Neuronal stem cell (in vitro differentiated cells): ENCODE measurements at regions not wholly inside any gene's neighbourhood (a gene's known extent, or its start where the extent isn't known, plus 50 kb on each side); places are given as distances from the start of the nearest gene placed in this dataset.

Experiments used
- DNase-seq: peaks from one replicate; pipeline ENCODE4 v3.0.0-alpha.2; 2013; ENCODE audit warnings: low spot score
- H2AFZ ChIP-seq: one replicate; pipeline ENCODE4 v1.6.1; 2013; ENCODE audit warnings: mild to moderate bottlenecking, low read length, inconsistent platforms
- H2AK5ac ChIP-seq: 2 replicates; pipeline ENCODE4 v1.6.1; 2013; ENCODE audit warnings: low read depth, mild to moderate bottlenecking, inconsistent platforms, low read length, moderate library complexity, mixed read lengths
- H2BK120ac ChIP-seq: 2 replicates; pipeline ENCODE4 v1.6.1; 2013; ENCODE audit warnings: low read depth, mild to moderate bottlenecking, inconsistent platforms, low read length, moderate library complexity, mixed read lengths
- H2BK12ac ChIP-seq: one replicate; pipeline ENCODE4 v1.6.1; 2013; ENCODE audit warnings: low read length, inconsistent platforms
- H2BK15ac ChIP-seq: 2 replicates; pipeline ENCODE4 v1.6.1; 2013; ENCODE audit warnings: mild to moderate bottlenecking, low read length, inconsistent platforms, mixed read lengths
- H2BK5ac ChIP-seq: one replicate; pipeline ENCODE4 v1.6.1; 2013; ENCODE audit warnings: inconsistent platforms, mild to moderate bottlenecking, low read length, moderate library complexity
- H3K14ac ChIP-seq: one replicate; pipeline ENCODE4 v1.6.1; 2013; ENCODE audit warnings: low read length, inconsistent platforms
- H3K18ac ChIP-seq: 2 replicates; pipeline ENCODE4 v1.6.1; 2013; ENCODE audit warnings: low read length, inconsistent platforms
- H3K23ac ChIP-seq: 2 replicates; pipeline ENCODE4 v1.6.1; 2013; ENCODE audit warnings: low read depth, mild to moderate bottlenecking, mixed read lengths, low read length, inconsistent platforms; ENCODE audit not compliant: poor library complexity
- H3K27ac ChIP-seq: replicated peaks from 3 replicates; pipeline ENCODE4 v1.5.1; 2013; ENCODE audit warnings: low read length, inconsistent platforms
- H3K27me3 ChIP-seq, 3 experiments: 2 replicates each; pipeline ENCODE4 v1.6.1; 2013; ENCODE audit warnings: low read length in 3 of 3, mild to moderate bottlenecking in 2 of 3, inconsistent platforms in 1 of 3, low read depth in 1 of 3, mixed read lengths in 1 of 3, moderate library complexity in 1 of 3; ENCODE audit not compliant: control insufficient read depth in 3 of 3, insufficient read depth in 3 of 3
- H3K36me3 ChIP-seq, 2 donors: replicated peaks in 1 of 2; 2 replicates each; pipeline ENCODE4 v1.6.1; 2013; ENCODE audit warnings: low read length in 2 of 2; ENCODE audit not compliant: control insufficient read depth in 2 of 2, insufficient read depth in 2 of 2
- H3K4ac ChIP-seq: 2 replicates; pipeline ENCODE4 v1.6.1; 2013; ENCODE audit warnings: inconsistent platforms, mild to moderate bottlenecking, low read length, moderate library complexity
- H3K4me1 ChIP-seq, 2 donors: 1 replicate in 1 of 2; 2 replicates in 1 of 2; pipeline ENCODE4 v1.6.1; 2013; ENCODE audit warnings: low read length in 2 of 2, low read depth in 1 of 2; ENCODE audit not compliant: control insufficient read depth in 2 of 2, insufficient read depth in 1 of 2
- H3K4me2 ChIP-seq: one replicate; pipeline ENCODE4 v1.6.1; 2013; ENCODE audit warnings: mild to moderate bottlenecking, low read length, inconsistent platforms; ENCODE audit not compliant: insufficient read depth, poor library complexity, severe bottlenecking
- H3K4me3 ChIP-seq, 2 donors: 2 replicates each; pipeline ENCODE4 v1.5.1; 2013; ENCODE audit warnings: low read length in 2 of 2, mild to moderate bottlenecking in 2 of 2, inconsistent platforms in 1 of 2, moderate library complexity in 1 of 2
- H3K79me1 ChIP-seq: one replicate; pipeline ENCODE4 v1.6.1; 2013; ENCODE audit warnings: low read depth, mild to moderate bottlenecking, inconsistent platforms, low read length, moderate library complexity
- H3K9ac ChIP-seq: one replicate; pipeline ENCODE4 v1.6.1; 2013; ENCODE audit warnings: mild to moderate bottlenecking, low read depth, low read length, inconsistent platforms; ENCODE audit not compliant: poor library complexity
- H3K9me3 ChIP-seq, 2 donors: replicated peaks in 1 of 2; 2 replicates each; pipeline versions ENCODE3 to v1.6.1; 2013; ENCODE audit warnings: low read length in 2 of 2, mild to moderate bottlenecking in 2 of 2, inconsistent platforms in 1 of 2, low read depth in 1 of 2, mixed read lengths in 1 of 2, moderate library complexity in 1 of 2; ENCODE audit not compliant: control insufficient read depth in 2 of 2, insufficient read depth in 1 of 2
- H4K8ac ChIP-seq: one replicate; pipeline ENCODE4 v1.6.1; 2013; ENCODE audit warnings: low read depth, mild to moderate bottlenecking, inconsistent platforms, low read length, moderate library complexity
- H4K91ac ChIP-seq: one replicate; pipeline ENCODE4 v1.6.1; 2013; ENCODE audit warnings: low read length, low read depth, mild to moderate bottlenecking, inconsistent platforms; ENCODE audit not compliant: poor library complexity
- whole genome bisulfite sequencing, 2 donors: extraction: QIAGEN DNeasy Blood & Tissue Kit; methylation state at CpG; one replicate each; pipeline ENCODE4 v1.1.7; 2013; ENCODE audit warnings: missing lambda C conversion rate in 2 of 2, mixed read lengths in 1 of 2; ENCODE audit not compliant: insufficient read length in 2 of 2, insufficient replicate concordance in 1 of 2; ENCODE audit errors: extremely low coverage in 2 of 2; 5-methylcytosine and 5-hydroxymethylcytosine counted together

DNA sequence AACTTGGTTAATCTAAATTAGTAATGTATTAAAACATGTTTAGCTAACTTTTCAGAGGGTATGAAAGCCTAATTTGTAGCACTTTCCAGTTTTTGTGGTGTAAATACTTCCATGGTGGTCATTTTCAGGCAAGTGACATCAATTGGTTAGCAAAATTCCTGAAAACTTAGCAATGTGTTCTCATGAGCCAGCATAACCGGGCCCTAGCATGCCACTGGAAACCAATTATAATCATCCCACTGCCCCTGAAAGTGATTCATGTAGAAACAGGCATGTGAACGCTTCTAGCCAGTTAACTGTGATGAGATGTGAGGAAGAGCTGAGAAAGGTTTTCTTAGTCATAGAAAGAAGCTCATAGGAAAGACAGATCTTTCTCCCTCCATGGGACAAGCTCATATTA is 417.2 kb downstream of the TLR4 start:
- Histone ChIP-seq H3K4me1 (peaks cover 0 to 24% of the 10 kb centered on the region in 2 donors), H3K4me3 (no peak overlapping the region), H3K9ac (no peak overlapping the region), H3K23ac (no peak overlapping the region), H2AFZ (no peak overlapping the region), H2AK5ac (no peak overlapping the region), H3K14ac (no peak overlapping the region), H2BK120ac (no peak overlapping the region), H4K91ac (no peak overlapping the region), H2BK12ac (no peak overlapping the region), H3K18ac (no peak overlapping the region), H2BK5ac (no peak overlapping the region), H2BK15ac (no peak overlapping the region), H3K27ac (no peak overlapping the region), H4K8ac (no peak overlapping the region), H3K79me1 (no peaks in the 10 kb centered on the region), H3K9me3 (no peaks in the 10 kb centered on the region), H3K4me2 (no peak overlapping the region), H3K4ac (no peak overlapping the region), H3K27me3 (no peaks in the 10 kb centered on the region), H3K36me3 (no peaks in the 10 kb centered on the region)
- no peak for DNase-seq
- no CpG with 5 or more reads among the region's 2 CpGs for WGBS, 2 donors

GRCh38 chr9:118128313-118128712 is 424.1 kb downstream of the TLR4 start:
- Histone ChIP-seq H2AK5ac (no peak overlapping the region), H3K4me2 (no peak overlapping the region), H3K79me1 (no peaks in the 10 kb centered on the region), H3K4me1 (no peaks in the 10 kb centered on the region), H3K9me3 (peaks cover 0 to 3% of the 10 kb centered on the region in 2 donors), H3K27me3 (no peaks in the 10 kb centered on the region), H3K36me3 (no peaks in the 10 kb centered on the region), H3K9ac (no peak overlapping the region), H3K14ac (no peak overlapping the region), H2BK5ac (no peak overlapping the region), H2AFZ (no peak overlapping the region), H4K8ac (no peak overlapping the region), H2BK15ac (no peak overlapping the region), H3K18ac (no peak overlapping the region), H3K4ac (no peak overlapping the region), H4K91ac (no peak overlapping the region), H3K23ac (no peak overlapping the region), H3K4me3 (no peak overlapping the region), H2BK120ac (no peak overlapping the region), H3K27ac (no peak overlapping the region), H2BK12ac (no peak overlapping the region)
- WGBS, 2 donors: no CpG with 5 or more reads among the region's 2 CpGs
- no peak for DNase-seq

GRCh38 chr9:118129541-118129940 is 425.3 kb downstream of the TLR4 start:
- Histone ChIP-seq H4K8ac (no peak overlapping the region), H3K27ac (no peak overlapping the region), H4K91ac (no peak overlapping the region), H3K18ac (no peak overlapping the region), H2BK5ac (no peak overlapping the region), H2BK15ac (no peak overlapping the region), H3K4me2 (no peak overlapping the region), H3K27me3 (no peaks in the 10 kb centered on the region), H3K23ac (no peak overlapping the region), H2BK120ac (no peak overlapping the region), H3K4ac (no peak overlapping the region), H2AFZ (no peak overlapping the region), H3K79me1 (no peaks in the 10 kb centered on the region), H2AK5ac (no peak overlapping the region), H3K4me3 (no peak overlapping the region), H2BK12ac (no peak overlapping the region), H3K36me3 (no peaks in the 10 kb centered on the region), H3K9ac (no peak overlapping the region), H3K9me3 (peaks cover 0 to 3% of the 10 kb centered on the region in 2 donors), H3K4me1 (no peaks in the 10 kb centered on the region), H3K14ac (no peak overlapping the region)
- no CpG with 5 or more reads among the region's 3 CpGs for WGBS, 2 donors
- DNase-seq: no peak

DNA sequence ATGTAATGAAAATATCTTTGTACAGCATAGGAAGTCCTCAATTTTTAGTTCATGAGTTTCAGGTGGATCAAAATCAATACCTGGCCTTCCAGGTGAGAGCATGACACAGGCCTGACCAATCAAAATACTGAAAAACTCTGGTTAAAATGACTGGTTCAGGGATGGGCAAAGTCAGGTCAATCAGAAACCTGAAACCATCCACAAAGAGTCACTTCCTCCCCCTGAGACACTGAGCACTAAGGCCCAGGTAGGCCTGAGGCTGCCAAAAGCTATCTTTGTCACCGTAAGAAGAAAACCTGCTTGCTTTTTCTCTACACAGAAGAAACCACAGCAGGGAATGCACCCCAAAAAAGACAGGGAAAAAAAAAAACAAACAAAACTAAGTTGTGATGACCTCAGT is 444.8 kb downstream of the TLR4 start:
- H3K27me3 ChIP-seq: no peaks in the 10 kb centered on the region

More for the DNA sequence above, 444.8 kb downstream of the TLR4 start:
- Histone ChIP-seq H2BK120ac (no peak overlapping the region), H3K9ac (no peak overlapping the region), H3K27ac (no peak overlapping the region), H3K4me2 (no peak overlapping the region), H3K14ac (no peak overlapping the region), H3K36me3 (no peaks in the 10 kb centered on the region), H4K8ac (no peak overlapping the region), H2BK5ac (no peak overlapping the region), H4K91ac (no peak overlapping the region), H3K9me3 (no peaks in the 10 kb centered on the region), H3K18ac (no peak overlapping the region), H3K23ac (no peak overlapping the region), H2BK15ac (no peak overlapping the region), H2BK12ac (no peak overlapping the region), H2AK5ac (no peak overlapping the region), H3K79me1 (no peaks in the 10 kb centered on the region), H3K4me3 (no peak overlapping the region), H3K4ac (no peak overlapping the region), H3K4me1 (no peaks in the 10 kb centered on the region), H2AFZ (no peak overlapping the region)
- no peak for DNase-seq
- WGBS, 2 donors: no CpG with 5 or more reads among the region's 1 CpG
